ENCODE measurements at regions not wholly inside any gene's neighbourhood (a gene's known extent, or its start where the extent isn't known, plus 50 kb on each side); places are given as distances from the start of the nearest gene placed in this dataset.

DNA sequence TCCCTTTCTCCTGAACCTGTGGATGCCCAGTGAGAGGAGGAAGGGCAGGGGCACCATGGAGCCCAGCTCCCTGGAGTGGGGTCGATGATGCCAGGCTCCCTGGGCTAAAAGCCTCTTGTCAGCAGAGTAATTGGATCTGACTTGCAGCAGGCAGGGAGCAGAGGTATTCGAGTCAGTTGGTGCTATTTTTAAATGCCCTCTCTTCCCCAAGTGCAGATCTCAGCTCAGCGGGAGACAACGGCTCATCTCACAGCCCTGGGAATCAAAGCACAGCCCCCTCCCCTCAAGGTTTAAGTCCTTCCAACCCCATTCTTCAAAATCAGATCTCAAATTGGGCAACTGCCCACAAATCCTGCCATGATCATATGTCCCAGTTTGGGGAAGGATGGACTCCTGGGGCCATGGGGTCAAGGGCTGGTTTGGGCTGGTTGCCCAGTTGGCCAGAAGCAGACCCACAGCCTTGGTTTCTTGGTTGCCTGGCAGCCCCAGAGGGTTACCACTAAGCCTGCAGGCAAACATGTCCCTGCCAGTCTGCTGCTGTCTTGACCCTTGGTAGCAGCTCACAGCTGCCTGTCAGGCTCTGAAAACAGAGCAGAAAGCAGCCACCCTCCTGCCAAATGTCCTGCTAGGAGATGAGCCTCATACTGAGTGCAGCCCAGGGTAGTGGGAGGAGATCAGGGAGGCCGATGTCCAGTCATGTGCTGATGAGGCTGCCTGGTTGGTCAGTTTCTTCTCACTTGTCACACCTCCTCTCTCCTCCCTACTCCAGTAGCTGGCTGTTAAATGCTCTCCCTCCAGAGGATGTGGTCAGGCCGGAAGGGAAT is 244.9 kb downstream of the LOXHD1 start:
- no peak overlapping the region for H3K27ac Mint-ChIP-seq
- H3K4me1 Mint-ChIP-seq (ENCODE audit: low read depth), result no peaks in the 10 kb centered on the region
- H3K27me3 Mint-ChIP-seq (ENCODE audit: low read depth), result no peaks in the 10 kb centered on the region
- no peak for DNase-seq (ENCODE audit: low spot score)
- H3K36me3 Mint-ChIP-seq (ENCODE audit: low read depth), result no peaks in the 10 kb centered on the region
- no peaks in the 10 kb centered on the region for H3K9me3 Mint-ChIP-seq
- no peak overlapping the region for H3K4me3 Mint-ChIP-seq

- Mint-ChIP-seq H3K36me3 (ENCODE audit: low read depth) (no peaks in the 10 kb centered on the region), H3K4me3 (no peak overlapping the region), H3K27me3 (ENCODE audit: low read depth) (no peaks in the 10 kb centered on the region), H3K9me3 (no peaks in the 10 kb centered on the region), H3K27ac (no peak overlapping the region), H3K4me1 (ENCODE audit: low read depth) (no peaks in the 10 kb centered on the region)
- DNase-seq (ENCODE audit: low spot score), result no peak
Observed at GRCh38 chr18:46412916-46413315, 244.1 kb downstream of the LOXHD1 start.

- Mint-ChIP-seq H3K4me3 (no peak overlapping the region), H3K27ac (no peak overlapping the region), H3K9me3 (no peaks in the 10 kb centered on the region), H3K27me3 (ENCODE audit: low read depth) (no peaks in the 10 kb centered on the region), H3K4me1 (ENCODE audit: low read depth) (no peaks in the 10 kb centered on the region), H3K36me3 (ENCODE audit: low read depth) (no peaks in the 10 kb centered on the region)
- no peak for DNase-seq (ENCODE audit: low spot score)
Observed at GRCh38 chr18:46413684-46414083, 243.3 kb downstream of the LOXHD1 start.

GRCh38 chr18:46414863-46415262 is 242.2 kb downstream of the LOXHD1 start:
- DNase-seq (ENCODE audit: low spot score), result no peak
- no peaks in the 10 kb centered on the region for H3K9me3 Mint-ChIP-seq
- H3K36me3 Mint-ChIP-seq (ENCODE audit: low read depth), result no peaks in the 10 kb centered on the region
- no peak overlapping the region for H3K27ac Mint-ChIP-seq
- H3K4me1 Mint-ChIP-seq (ENCODE audit: low read depth), result no peaks in the 10 kb centered on the region
- no peak overlapping the region for H3K4me3 Mint-ChIP-seq
- no peaks in the 10 kb centered on the region for H3K27me3 Mint-ChIP-seq (ENCODE audit: low read depth)

GRCh38 chr18:46415532-46416252 is 241.3 kb downstream of the LOXHD1 start:
- H3K27me3 Mint-ChIP-seq (ENCODE audit: low read depth), result no peaks in the 10 kb centered on the region
- no peak overlapping the region for H3K4me3 Mint-ChIP-seq
- no peak overlapping the region for H3K27ac Mint-ChIP-seq

GRCh38 chr18:46416706-46417638 is 240.0 kb downstream of the LOXHD1 start:
- no peak for DNase-seq (ENCODE audit: low spot score)
- Mint-ChIP-seq H3K9me3 (no peaks in the 10 kb centered on the region), H3K36me3 (ENCODE audit: low read depth) (no peaks in the 10 kb centered on the region), H3K4me3 (no peak overlapping the region), H3K27me3 (ENCODE audit: low read depth) (no peaks in the 10 kb centered on the region), H3K4me1 (ENCODE audit: low read depth) (no peaks in the 10 kb centered on the region), H3K27ac (no peak overlapping the region)

More at GRCh38 chr18:46415532-46416252, 241.3 kb downstream of the LOXHD1 start:
- Mint-ChIP-seq H3K9me3 (no peaks in the 10 kb centered on the region), H3K36me3 (ENCODE audit: low read depth) (no peaks in the 10 kb centered on the region), H3K4me1 (ENCODE audit: low read depth) (no peaks in the 10 kb centered on the region)
- no peak for DNase-seq (ENCODE audit: low spot score)

- Mint-ChIP-seq H3K4me1 (ENCODE audit: low read depth) (no peaks in the 10 kb centered on the region), H3K27me3 (ENCODE audit: low read depth) (no peaks in the 10 kb centered on the region), H3K4me3 (no peak overlapping the region), H3K9me3 (no peaks in the 10 kb centered on the region), H3K36me3 (ENCODE audit: low read depth) (no peaks in the 10 kb centered on the region), H3K27ac (no peak overlapping the region)
- DNase-seq (ENCODE audit: low spot score), result no peak
Observed at GRCh38 chr18:46418663-46419260, 238.3 kb downstream of the LOXHD1 start.

GRCh38 chr18:46419391-46420141 is 237.5 kb downstream of the LOXHD1 start:
- H3K4me3 Mint-ChIP-seq, result no peak overlapping the region
- H3K36me3 Mint-ChIP-seq (ENCODE audit: low read depth), result no peaks in the 10 kb centered on the region
- no peak overlapping the region for H3K27ac Mint-ChIP-seq
- DNase-seq (ENCODE audit: low spot score), result no peak
- no peaks in the 10 kb centered on the region for H3K9me3 Mint-ChIP-seq
- no peaks in the 10 kb centered on the region for H3K27me3 Mint-ChIP-seq (ENCODE audit: low read depth)
- no peaks in the 10 kb centered on the region for H3K4me1 Mint-ChIP-seq (ENCODE audit: low read depth)

- no peak overlapping the region for H3K4me3 Mint-ChIP-seq
- H3K27ac Mint-ChIP-seq, result no peak overlapping the region
- H3K36me3 Mint-ChIP-seq (ENCODE audit: low read depth), result no peaks in the 10 kb centered on the region
- DNase-seq (ENCODE audit: low spot score), result no peak
- H3K4me1 Mint-ChIP-seq (ENCODE audit: low read depth), result no peaks in the 10 kb centered on the region
- no peaks in the 10 kb centered on the region for H3K27me3 Mint-ChIP-seq (ENCODE audit: low read depth)
- no peaks in the 10 kb centered on the region for H3K9me3 Mint-ChIP-seq
Observed at GRCh38 chr18:46421973-46422551, 235.0 kb downstream of the LOXHD1 start.

- Mint-ChIP-seq H3K27ac (no peak overlapping the region), H3K9me3 (no peaks in the 10 kb centered on the region), H3K4me1 (ENCODE audit: low read depth) (no peaks in the 10 kb centered on the region), H3K4me3 (no peak overlapping the region), H3K36me3 (ENCODE audit: low read depth) (no peaks in the 10 kb centered on the region), H3K27me3 (ENCODE audit: low read depth) (no peaks in the 10 kb centered on the region)
- no peak for DNase-seq (ENCODE audit: low spot score)
Observed at GRCh38 chr18:46422552-46423055, 234.4 kb downstream of the LOXHD1 start.

DNA sequence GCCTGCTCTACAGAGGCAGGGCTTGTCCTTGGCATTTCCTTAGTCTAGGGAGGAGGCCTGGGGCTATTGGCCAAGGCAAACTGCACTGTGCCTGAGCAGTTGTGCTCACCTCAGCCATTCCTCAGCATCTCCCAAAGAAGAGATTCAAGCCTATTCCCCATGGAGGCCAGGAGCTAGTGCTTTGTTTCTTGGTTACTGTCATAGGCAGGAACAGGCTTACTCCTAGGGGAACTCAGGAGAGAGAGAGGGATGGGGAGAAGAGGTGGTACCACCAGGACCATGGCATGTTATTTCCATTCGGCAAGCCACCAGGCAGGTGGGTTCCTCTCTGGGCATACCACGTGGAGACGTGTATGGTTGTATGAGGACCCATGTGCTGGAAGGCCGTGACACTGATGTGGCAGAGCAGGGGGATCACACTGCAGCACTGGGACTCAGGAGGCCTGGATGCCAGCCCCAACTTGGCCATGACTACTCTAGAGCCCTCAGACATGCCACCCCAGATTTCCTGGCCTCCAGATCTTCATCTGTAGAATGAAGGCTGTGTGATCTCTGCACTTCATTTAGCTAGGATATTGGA is 233.7 kb downstream of the LOXHD1 start:
- Mint-ChIP-seq H3K27me3 (ENCODE audit: low read depth) (no peaks in the 10 kb centered on the region), H3K4me3 (no peak overlapping the region), H3K27ac (no peak overlapping the region), H3K9me3 (no peaks in the 10 kb centered on the region), H3K36me3 (ENCODE audit: low read depth) (no peaks in the 10 kb centered on the region), H3K4me1 (ENCODE audit: low read depth) (no peaks in the 10 kb centered on the region)
- no peak for DNase-seq (ENCODE audit: low spot score)

DNA sequence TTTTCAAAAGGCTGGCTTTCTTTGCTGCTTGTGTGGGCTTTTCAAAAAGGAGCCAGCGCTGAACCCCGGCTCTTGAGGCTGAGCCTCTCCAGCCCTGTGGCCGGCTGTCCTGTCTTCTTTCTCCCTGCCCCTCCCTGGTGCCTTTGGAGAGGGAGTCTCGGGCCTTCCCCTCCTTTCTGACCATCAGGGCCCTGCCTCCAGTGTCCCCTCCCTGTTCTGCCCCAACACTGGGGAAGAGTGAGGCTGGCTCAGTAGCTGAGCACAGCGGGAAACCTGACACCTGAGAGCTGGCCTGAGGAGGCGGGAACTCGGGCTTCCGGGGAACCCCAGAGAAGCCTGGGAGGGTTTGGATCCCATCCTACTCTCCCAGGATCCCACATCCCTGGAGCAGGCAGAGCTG is 232.1 kb downstream of the LOXHD1 start:
- DNase-seq (ENCODE audit: low spot score), result no peak
- Mint-ChIP-seq H3K4me3 (no peak overlapping the region), H3K9me3 (no peaks in the 10 kb centered on the region), H3K36me3 (ENCODE audit: low read depth) (no peaks in the 10 kb centered on the region), H3K27me3 (ENCODE audit: low read depth) (peaks cover 1% of the 10 kb centered on the region), H3K27ac (no peak overlapping the region), H3K4me1 (ENCODE audit: low read depth) (no peaks in the 10 kb centered on the region)
